Fibroblast of skin of scalp (primary cell): ENCODE measurements at regions not wholly inside any gene's neighbourhood (a gene's known extent, or its start where the extent isn't known, plus 50 kb on each side); places are given as distances from the start of the nearest gene placed in this dataset.

Source experiments
- DNase-seq: peaks from one replicate; pipeline ENCODE4 v3.0.0-alpha.2; 2013

DNA sequence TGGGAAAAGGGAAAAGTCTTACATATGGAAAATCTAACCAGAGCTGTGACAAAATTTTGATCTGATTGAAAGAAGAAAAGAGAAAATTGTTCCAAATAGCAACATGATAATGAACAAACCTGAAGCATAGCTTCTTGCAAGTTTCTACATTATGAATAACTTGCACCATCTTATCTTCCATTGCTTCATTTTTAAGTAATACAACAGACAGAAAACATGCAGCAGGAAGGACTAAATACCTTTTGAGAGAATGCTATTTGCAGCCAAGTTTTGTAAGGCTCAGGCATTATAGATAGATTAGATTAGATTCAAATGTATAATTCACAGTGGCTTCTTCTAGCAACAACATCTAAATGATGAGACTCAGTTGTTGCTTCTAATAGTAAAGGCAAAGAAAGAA is 441.4 kb downstream of the AEBP2 start:
- DNase-seq: no peak

- no peak for DNase-seq
Observed at GRCh38 chr12:19882346-19882745, 443.1 kb downstream of the AEBP2 start.

- peak; percentile 61 for DNase-seq
Observed at GRCh38 chr12:19884021-19884492, 444.8 kb downstream of the AEBP2 start.

GRCh38 chr12:19885093-19885812 is 446.0 kb downstream of the AEBP2 start:
- peak; percentile 31 for DNase-seq

- no peak for DNase-seq
Observed at GRCh38 chr12:19886065-19886464, 446.8 kb downstream of the AEBP2 start.

- DNase-seq: no peak
Observed at GRCh38 chr12:19886639-19887064, 447.4 kb downstream of the AEBP2 start.

DNA sequence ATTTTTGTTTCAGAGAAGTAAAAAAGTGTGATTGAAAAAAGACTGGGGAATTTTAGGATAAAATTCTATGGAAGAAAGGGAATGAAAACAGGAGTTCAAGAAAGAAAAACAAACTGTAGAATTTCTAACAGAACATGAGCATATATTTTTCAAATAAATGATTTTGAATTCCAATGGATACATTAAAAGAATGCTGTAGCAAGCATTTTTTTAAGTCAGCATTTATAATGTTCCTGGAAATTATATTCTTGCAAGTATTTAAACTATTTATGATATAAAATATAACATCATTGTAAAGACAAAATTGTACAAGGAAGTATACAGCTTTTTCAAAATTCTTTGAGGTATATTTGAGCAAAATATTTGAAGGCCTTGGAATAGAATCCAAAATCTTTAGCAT is 450.7 kb downstream of the AEBP2 start:
- no peak for DNase-seq

GRCh38 chr12:19891936-19892591 is 452.8 kb downstream of the AEBP2 start:
- peak; percentile 75 for DNase-seq

GRCh38 chr12:19893514-19893913 is 454.2 kb downstream of the AEBP2 start:
- peak; percentile 56 for DNase-seq

GRCh38 chr12:19894050-19894449 is 454.8 kb downstream of the AEBP2 start:
- DNase-seq: peak; percentile 89

GRCh38 chr12:19894803-19895202 is 455.5 kb downstream of the AEBP2 start:
- no peak for DNase-seq

DNA sequence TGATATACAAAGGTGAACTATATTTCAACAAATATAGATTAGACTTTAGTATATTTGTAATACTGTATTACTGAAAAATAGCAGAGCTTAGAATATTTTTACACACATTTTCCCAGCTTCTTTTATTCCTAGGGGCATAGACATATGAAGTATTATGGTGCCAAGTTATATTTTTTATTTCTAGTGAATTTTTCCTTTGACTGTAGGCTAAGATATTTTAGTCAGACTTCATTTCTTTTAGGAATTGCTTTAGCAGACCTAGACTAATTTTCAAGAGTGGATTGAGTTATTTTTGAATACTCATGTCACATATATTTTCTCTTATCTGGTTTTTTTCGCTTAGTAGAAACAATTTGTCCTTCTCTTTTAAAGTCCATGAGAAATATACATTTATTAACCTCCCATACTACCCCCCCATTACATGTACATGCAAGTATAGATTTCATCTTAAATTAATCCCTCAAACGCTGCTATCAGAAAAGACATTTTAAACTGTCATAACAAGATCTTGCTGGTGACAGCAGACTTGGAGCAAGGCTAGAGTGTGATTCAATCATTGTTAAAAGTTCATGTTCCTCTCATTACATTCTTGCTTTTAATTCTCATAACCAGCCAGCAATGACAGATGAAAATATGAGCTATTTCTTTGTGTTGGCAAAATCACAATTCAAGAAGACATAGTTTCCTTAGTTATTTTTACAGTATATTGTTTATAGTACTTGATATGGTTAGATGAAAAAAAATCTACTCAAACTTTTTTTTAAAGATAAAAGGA is 456.1 kb downstream of the AEBP2 start:
- peak; percentile 84 for DNase-seq

DNA sequence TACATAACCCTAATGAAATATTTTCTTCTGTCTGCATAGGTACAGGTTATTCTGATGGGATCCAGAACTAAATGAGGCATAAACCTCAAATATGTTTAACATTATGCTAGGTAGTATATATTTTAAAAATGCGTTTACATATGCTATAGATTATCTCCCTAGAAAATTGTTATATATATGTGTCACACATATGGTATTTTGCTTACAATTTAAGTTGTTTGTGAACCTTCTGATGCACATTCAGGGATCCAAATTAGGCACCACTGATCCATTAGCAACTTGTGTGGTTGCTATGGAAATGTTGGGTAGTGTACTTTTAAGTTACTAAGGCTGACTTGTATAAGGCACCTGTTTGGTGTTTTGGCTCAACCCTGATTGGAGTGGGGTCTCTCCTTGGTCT is 456.7 kb downstream of the AEBP2 start:
- peak; percentile 79 for DNase-seq

GRCh38 chr12:19896534-19896933 is 457.2 kb downstream of the AEBP2 start:
- DNase-seq: no peak

DNA sequence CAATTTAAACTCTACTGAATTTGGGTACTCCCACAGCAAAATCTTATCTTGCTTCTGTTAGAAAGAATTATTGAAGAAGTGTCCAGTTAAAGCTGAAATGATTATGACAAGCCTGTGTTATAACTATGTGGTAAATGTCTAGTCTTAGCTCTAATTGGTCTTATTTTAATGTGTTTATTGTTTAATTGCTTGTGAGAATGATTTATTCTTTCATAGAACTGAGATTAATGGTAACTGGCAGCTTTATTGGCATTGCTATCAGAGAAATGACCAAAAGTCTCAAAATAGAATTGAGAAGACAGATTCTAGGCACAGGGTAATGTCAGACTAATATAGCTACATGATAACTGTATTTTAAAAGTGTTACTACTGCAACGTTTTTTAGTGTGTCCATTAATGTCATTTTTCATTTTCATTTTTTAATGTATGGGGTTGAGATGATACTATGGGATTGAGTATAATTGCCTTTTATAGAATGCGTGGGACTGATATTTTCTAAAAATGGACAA is 458.7 kb downstream of the AEBP2 start:
- no peak for DNase-seq

- no peak for DNase-seq
Observed at GRCh38 chr12:19901841-19902240, 462.5 kb downstream of the AEBP2 start.

GRCh38 chr12:19904819-19905218 is 463.5 kb upstream of the PDE3A start:
- no peak for DNase-seq

DNA sequence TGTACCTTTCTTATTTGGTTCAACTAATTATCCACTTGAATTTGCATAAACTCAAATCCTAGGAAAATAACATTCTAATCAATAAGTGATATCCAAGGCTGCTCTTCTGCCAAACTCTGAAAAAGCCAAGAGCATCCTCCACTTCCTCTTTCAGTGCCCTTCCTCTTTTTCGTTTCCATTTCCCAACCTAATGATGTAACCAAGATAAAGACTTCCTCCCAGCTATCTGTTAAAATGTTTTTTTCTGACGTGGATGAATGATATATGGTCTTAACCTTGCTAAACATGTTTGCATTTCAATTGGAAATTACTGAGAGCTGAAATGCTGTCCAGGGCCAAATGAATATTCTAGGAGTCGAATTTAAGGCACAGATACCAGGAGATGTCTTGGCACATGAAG is 459.5 kb upstream of the PDE3A start:
- no peak for DNase-seq

DNA sequence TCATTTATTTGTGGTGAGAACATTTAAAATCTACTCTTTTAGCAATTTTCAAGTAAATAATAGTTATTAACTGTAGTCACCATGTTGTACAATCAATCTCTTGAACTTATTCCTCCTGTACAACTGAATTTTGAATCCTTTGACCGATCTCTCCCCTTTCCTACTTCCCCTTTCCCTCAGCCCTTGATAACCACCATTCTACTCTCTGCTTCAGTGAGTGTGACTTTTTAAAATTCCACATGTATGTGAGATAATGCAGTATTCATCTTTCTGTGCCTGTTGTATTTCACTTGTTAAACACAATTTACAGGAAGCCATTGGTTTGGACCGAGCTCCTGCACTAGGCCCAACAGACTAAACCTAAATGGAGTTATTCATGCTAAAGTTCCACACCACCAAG is 458.9 kb upstream of the PDE3A start:
- DNase-seq: no peak

DNA sequence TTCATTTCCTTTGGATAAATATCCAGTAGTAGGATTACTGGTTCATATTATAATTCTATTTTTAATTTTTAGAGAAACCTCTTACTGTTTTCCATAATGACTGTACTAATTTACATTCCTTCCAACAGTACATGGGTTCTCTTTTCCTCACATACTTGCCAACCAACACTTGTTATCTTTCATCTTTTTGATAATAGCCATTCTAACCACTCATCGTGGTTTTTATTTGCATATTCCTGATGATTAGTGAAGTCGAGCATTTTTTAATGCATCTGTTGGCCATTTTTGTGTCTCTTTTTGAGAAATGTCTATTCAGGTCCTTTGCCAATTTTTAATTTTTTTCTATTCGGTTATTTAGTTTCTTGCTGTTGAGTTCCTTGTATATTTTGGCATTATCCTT is 457.7 kb upstream of the PDE3A start:
- peak; percentile 39 for DNase-seq

GRCh38 chr12:19912991-19913390 is 455.3 kb upstream of the PDE3A start:
- no peak for DNase-seq

DNA sequence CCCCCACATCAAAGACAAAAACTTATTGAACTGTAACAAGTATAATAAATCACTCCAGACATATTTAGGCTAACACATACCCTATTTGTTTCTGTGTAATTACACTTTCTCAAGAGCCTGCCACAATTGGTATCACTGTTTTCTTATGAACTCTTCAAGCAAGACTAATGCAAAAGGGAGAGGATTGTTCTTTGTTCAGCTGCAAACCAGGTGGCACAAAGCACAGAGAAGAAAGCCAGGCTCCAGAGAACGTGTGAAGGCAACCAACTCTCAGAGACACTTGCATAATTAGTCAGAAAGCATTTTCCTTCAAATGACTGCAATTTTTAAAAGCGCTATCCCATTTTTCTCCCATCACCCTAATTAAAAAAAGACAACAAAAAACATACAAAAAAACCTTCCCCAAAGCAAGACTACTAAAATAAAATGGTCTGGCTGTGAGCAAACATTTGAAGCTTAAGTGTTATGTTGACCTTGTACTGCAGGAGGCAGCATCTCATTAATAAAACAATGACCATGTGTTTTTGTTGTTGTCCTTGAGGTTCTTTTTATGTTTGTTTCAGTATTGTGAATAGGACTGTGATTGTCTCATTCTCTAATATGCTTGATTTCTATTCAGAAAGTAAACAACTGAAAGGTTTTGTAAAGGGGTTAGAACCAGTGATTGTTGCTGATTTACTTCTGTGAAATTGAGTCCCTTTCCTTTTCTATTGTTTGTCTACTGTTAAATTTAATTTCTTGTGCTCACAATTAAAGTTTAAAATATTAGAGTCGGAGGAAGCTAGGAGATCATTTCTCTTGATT is 452.7 kb upstream of the PDE3A start:
- DNase-seq: peak; percentile 53
